GM19328 (cell line): ENCODE measurements at regions not wholly inside any gene's neighbourhood (a gene's known extent, or its start where the extent isn't known, plus 50 kb on each side); places are given as distances from the start of the nearest gene placed in this dataset.
"Not testable (repeated sequence)": the region's sequence is repeated elsewhere in the genome, so short reads cannot be mapped to it uniquely, and the experiment has no call there.

Experiments
- ATAC-seq: cut with Tn5 transposase; IDR thresholded peaks from one replicate; pipeline ENCODE4 v1.9.1; 2021; ENCODE audit warnings: mild to moderate bottlenecking, moderate library complexity; ENCODE audit not compliant: unreplicated experiment

DNA sequence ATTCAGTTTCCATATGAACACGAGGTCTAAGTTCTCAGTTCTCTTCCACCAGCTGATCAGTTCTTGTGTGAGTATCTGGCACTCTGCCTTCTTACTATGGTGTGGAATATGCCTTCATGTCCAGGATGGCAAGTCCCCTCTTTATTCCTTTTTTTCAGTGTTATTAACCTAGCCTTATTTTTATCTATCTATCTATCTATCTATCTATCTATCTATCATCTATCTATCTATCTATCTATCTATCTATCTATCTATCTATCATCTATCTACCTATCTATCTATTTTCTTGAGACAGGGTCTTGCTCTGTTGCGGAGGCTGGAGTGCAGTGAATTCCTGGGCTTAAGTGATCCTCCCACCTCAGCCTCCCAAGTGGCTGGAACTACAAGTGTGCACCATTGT is 329.2 kb upstream of the TNRC6C start:
- ATAC-seq: not testable (repeated sequence)

DNA sequence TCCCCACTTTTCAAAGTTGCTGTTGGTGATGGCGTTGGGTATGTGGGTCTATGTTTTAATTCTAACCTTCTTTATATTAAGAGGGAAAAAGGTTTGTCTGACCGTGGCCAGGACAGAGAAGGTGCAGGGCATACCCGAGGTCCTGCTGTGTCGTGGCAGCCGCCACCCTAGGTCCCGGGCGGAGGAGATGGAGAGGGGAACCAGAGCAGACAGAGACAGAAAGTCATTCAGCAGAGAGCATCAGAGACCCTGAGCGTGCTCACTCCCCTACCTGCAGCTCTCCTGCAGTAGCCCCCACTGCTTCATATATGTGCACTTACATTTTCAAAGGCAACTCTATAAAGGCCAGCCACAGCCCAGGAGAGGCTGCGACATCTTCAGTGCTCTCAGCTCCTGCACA is 327.2 kb upstream of the TNRC6C start:
- ATAC-seq: no peak

DNA sequence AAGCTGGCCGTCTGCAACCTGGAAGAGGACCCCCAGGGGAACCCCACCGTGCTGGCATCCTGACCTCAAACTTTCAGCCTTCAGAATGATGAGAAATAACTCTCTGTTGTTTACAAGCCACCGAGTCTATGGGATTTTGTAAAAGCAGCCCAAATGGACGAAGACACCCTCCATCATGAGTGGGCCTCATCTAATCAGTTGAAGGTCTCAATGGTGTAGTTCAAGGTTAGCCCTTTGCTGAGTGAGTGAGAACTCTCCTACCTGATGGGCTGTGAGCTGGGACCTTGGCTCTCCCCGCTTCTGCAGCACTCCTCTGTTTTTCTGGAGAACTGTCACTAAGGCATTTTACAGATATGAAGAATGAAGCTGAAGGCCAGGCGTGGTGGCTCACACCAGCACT is 325.9 kb upstream of the TNRC6C start:
- ATAC-seq: no peak

DNA sequence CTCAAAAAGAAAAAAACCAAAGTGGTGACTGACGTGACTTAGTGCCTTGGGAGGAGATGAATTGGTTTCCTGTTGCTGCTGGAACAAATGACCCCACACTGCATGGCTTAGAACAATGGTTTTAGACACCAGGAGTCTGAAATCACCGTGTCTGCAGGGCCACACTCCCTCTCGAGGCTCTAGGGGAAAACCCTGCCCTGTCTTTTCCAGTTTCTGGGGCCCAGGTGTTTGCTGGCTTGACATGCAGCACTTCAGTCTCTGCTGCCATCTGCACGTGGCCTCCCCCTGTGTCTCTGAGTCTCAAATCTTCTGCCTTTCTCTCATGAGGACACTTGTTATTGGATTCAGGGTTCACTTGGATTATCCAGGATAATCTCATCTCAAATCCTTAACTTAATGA is 323.8 kb upstream of the TNRC6C start:
- ATAC-seq: no peak

DNA sequence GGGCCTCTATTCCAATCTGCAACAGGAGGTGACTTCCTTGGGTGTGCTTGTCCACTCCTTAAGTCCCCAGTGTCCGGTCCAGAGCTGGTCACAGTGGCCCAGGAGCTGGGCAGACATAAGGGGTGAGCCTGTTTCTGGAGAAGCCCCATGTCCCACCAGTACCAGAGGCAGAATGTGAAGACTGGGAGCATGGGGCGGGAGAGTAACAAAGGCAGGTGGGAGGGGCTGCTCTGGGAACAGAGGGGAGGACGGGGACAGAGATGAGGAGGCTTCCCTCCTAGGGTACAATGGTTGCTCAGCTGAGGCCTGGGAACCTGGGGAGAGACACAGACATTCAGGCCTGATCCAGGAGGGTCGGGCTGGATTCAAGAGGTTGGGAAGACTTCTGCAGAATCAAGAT is 323.3 kb upstream of the TNRC6C start:
- ATAC-seq: no peak

DNA sequence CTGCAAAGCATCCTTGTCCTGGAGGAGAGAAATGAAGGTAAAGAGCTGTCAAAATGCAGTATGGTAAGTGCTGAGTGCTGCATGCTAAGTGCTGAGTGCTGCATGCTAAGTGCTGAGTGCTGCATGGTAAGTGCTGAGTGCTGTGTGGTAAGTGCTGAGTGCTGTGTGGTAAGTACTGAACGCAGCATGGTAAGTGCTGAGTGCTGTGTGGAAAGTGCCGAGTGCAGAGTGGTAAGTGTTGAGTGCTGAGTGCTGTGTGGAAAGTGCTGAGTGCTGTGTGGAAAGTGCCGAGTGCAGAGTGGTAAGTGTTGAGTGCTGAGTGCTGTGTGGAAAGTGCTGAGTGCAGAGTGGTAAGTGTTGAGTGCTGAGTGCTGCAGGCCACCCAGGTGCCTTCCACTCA is 322.7 kb upstream of the TNRC6C start:
- not testable (repeated sequence) for ATAC-seq

DNA sequence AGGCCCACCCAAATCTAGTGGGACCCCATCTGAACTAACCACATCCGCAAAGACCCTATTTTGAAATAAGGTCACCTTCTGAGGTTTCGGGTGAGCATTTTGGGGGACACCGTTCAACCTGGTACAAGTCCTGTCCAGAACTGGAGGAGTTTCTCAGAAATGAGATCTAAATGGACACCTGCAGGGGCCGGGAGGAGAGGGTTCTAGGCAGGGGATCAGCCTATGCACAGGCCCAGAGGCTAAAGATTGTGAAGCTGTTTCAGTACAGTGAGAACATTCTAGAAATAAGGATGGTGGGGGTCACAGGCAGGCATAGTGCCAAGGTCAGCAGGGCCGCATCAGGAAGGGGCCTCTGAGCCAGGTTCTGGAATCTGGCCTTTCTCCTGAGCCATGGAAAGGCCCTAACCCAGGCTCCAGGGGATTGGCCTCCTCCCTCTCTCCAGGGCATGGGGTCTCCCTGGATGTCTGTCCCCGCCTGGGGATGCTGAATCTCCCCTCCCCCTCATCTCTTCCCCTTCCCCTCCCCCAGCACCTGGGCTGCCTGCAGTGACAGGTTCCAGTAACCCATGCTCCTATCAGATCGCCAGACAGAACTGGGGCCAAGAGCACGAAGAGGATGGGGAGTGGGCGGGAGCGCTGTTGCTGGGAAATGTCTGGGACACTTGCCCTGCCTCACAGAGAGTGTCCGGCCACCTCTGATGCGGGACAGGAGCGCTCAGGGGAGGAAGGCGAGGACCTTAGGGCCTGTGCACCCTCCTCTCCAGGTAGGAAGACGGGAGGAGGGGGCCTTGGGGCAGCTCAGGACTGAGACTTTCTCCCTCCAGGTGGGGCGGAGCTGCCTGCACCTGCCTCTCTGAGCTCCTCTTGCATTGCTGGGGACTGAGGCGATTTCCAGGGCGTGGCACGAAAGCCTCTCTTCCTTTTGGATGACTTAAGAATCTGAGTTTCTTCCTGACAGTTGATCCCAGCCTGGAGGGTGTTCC is 321.4 kb upstream of the TNRC6C start:
- ATAC-seq: no peak

DNA sequence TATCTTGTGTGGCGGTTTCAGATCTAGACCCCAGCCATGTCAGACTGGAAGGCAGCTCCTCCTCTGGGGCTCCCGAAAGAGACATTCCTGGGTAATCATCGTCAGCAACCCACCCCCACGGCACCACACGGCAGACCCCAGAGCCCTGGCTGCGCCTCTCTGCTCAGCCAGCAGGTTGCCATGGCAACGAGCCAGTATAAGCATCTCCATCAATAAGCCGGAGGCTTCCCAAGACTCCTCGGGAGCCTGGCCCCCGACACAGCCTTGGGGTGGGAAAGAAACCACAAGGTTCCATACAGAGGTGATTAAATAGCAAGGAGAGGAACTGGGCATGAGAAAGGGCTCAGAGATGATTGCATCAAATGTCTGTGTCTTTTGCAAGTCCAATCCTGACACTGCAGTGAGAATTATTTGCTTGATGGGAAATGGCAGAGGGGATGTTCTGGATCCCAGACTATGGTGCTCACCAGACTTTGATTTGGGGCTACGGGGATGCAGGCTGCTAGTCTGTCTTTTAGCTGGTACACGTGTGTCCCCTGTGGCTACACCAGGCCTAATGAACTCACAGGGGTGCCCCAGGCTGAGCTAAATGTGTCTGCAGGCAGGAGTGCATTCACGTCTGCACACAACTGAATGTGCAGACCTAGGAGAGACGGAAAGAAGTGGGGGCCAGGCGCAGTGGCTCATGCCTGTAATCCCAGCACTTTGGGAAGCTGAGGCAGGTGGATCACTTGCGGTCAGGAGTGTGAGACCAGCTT is 320.5 kb upstream of the TNRC6C start:
- ATAC-seq: no peak

DNA sequence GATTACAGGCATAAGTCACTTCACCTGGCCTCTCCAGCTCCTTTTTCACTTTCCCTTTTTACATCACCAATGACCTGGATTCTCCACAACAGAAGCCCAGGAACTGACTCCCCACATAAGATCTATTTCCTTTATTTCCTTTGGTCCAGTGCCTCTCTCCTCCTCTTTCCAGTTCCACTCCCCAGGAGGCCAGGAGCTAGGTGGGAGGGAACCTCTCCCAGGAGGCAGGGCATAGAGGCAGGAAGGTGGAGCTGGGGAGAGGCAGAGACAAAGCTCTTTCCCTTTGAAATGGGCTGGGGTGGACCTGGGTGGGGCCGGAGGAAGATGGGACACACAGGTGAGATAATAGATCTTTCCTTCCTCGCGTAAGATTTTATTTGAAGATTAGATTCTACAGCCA is 318.3 kb upstream of the TNRC6C start:
- no peak for ATAC-seq

DNA sequence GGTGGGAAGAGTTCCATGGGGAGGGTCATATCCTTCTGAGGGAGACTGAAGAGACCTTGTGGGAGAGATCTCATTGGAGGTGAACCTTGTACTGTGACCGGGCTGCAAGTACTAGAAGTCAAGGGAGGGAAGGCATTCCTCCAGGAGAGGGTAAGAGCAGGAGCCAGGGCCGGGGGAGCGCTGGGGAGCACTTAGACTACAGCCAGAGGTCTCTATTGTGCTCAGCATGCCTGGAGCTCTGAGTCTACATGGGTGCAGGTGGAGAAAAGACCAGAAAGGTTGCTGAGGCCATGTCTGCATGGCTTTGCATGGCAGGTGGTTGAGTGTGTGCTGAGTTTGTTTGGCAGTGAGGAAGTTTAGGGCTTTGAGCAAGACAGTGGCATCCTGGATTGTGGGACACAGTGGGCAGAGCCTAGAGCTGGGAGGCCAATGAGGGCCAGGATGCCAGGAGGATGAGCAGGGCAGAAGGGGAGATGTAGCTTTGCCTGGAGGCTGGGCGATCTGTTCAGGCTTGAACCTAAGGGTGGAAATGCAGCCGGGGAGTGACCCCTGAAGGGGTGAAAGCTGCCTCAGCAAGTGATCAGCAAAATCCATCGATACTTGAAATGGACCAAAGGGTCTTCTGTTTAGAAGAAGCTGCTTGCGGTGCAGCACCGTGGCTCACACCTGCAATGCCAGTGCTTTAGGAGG is 317.4 kb upstream of the TNRC6C start:
- no peak for ATAC-seq

DNA sequence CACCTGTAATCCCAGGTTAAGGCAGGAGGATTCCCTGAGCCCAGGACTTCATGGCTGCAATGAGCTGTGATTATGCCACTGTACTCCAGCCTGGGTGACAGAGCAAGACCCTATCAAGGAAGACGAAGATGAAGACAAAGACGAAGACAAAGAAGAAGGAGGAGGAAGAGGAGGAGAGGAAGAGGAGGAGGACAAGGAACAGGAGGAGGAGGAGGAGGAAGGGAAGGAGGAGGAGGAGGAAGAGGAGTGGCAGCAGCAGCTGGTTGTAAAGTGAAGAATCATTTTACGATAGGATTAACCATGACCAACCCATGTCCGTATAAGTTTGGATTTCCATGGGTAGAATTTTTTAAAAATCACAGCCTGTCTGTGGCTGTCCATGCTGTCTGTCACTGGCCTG is 316.8 kb upstream of the TNRC6C start:
- ATAC-seq: no peak

DNA sequence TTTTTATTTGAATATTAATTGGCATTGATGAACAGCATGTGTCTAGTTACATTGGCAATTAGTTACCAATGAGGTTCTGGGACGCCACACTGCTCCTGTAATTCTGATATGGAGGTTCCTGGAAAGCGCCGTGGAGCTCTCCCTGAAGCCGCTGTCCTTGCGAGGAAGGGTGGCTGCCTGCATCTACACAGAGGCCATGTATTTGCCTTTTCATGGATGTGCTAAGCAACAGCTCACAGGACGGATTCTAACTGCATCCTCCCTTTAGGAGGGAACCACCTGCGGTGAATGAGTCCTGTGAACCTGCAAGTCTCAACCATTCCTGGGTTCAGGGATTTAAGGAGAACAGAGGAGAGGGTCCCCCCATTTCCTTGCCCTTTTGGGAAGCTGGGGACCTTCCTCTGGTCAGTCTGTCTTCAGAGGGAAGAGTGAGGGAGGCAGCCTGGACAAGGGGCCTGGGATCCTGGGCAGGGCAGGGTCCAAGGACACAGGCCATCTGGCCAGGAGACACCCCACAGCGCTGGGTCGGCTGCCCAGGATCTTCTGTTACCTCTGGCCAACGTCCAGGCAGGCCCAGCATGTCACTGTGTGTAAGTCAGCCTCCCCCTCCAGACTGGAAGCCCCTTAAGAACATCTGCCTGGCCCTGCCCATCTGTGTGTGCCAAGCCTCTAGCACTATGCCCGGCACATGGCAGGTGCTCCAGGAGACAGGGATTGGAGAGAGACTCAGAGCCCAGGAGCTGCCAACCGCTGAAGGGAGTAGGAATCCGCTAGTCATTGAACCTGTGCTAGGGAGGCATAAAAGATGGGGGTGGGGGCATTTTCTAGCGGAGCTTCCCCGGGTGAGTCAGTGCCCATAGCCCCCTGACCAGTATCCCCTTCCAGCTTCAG is 314.1 kb upstream of the TNRC6C start:
- ATAC-seq: no peak

DNA sequence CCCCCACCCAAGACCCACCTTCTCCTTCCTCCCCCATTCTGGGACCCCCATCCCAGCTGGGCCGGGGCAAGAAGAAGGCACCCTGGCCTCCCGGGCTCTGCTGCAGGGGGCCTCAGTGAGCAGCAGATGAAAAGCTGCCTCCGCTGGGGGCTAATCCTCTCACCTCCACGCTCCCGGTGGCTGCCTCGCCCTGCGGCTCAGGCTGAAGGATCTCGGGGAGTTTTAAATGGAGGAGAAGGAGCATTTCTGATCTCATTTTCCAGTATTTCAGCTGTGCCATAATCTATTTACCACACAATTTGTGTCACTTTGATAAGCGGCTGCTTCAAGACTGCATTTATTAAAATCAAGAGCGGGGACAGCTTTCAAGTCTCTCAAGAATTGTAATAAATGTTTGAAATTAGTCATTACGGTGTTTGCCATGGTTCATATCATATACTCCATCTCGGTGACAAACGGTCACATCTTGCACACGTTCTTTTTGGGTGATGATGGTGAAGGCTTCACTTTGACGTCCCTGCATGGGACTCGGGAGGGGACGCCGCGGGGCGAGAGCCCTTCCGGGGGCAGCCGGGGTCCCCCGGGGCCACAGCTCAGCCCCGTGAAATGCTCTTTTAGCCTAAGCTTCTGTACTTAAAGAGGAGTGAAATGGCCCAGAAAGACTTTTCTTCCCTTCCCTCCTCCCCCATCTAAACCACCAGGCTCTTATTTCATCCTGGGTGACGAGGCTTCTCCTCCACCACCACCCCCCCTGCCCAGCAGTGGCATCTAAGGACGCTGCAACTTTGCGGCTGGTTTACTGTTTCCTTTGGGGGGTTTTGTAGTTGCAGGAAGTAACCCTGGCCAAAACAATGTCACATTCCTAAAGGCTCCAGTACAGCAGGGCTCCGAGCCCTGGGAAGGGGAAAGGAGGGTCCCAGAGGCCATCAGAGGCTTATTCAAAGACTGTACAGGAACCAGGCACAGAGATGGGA is 313.1 kb upstream of the TNRC6C start:
- ATAC-seq: no peak

DNA sequence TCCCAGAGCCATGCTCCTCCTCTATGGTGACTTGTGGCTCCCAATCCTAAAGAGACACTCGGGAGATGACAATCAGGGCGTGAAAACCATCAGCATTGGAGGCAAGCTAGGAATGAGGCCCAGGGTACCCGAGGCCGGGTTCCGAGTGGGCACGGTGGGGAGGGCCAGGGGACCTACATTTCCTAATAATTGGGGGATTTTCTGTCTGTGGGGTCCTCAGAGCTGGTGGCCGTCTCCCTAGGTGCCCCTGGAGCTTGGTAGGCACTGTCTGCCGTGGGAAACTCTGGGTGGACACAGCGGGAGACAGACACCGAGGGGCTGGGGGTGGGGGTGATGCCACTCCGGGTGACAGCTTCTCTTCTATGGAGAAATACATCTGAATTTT is 312.5 kb upstream of the TNRC6C start:
- no peak for ATAC-seq

DNA sequence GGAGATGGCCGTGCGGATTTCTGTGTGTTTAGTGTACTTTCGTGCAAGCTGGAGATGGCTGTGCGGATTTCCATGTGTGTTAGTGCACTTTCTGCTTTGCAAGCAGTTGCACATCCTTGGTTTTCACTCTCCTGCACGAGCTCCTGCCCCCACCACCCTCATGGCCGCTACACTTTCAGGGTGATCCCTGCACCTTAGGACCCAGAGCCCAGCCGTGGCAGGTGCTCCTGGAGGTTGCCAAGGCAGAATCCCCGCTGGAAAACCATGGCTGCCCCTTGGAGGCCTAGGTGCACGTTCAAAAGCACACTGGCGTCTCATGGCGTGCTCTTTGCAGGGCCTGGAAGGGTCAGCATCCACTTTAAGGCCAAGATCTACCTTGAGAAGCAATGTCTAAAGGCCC is 311.0 kb upstream of the TNRC6C start:
- no peak for ATAC-seq

DNA sequence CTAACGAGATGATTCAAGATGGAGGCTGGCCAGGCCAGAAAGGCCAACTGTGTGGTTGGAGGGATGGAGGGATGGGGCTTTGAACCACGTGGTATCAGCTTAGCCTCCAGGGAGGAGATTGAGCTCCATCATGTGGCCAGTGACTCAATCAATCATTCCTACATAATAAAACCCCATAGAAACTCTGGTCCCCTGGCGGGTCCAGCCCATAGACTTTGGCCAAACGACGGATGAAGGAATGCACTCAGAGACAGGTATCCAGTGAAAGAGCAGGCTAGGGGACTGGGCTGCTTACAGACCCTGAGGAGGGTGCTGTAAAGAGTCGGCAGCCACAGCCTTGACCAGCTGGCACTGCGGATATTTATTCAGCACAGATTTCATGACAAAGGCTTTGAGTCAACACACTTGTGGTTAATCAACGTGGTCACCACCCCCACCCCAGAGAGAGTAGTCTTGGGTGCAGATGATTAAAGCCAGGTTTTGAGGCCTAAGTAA is 308.7 kb upstream of the TNRC6C start:
- ATAC-seq: no peak

DNA sequence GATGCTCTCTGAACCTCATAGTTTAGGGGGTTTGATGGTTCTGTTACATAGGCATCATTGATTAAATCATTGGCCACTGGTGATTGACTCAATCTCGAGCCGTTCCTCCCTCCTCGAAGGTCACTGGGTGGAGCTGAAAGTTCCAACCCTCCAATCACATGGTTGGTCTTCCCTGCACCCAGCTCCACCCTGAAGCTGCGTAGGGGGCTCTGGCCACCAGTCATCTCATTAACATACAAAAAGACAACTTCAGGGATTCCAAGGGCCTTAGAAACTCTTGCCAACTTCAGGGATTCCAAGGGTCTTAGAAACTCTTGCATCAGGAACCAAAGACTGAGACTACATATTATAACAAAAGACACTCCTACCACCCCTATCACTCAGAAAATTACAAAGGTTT is 306.5 kb upstream of the TNRC6C start:
- no peak for ATAC-seq

DNA sequence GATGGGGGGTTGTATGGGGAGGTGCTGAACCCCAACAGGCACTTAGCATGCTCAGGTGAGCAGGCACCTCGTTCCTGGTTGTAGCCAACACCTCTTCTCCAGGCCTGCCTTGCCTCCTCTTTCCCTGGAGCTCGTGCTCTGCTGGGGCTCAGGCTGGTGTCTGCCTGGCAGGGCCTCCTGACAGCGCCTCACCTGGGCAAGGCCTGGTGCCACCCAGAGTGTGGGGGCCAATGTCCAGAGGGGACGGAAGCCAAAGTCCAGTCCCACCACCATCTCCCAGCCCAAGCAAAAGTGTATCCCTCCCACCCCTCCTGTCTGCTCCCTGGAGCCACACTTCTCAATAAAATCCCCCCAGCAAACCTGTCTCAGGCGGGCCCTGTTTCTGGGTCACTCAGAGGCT is 304.2 kb upstream of the TNRC6C start:
- no peak for ATAC-seq

DNA sequence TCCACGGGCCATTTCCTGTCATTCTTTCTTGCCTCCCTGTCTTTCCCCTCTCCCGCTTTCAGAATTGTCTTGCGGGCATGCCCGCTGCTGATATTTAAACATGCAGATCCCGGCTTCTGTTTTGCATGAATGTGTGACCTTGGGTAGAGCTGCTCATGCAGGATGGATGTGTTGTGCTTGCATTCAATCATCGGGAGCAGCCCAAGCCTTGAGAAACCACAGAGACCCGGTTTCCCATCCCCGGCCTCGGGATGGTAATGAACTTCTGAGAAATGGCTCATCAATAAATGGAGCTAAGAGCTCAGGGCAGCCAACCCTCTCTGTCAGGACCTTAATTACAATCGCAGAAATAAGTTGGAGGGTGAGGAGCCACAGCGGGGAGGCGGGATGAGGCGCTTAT is 303.7 kb upstream of the TNRC6C start:
- no peak for ATAC-seq
